ENCODE measurements at regions not wholly inside any gene's neighbourhood (a gene's known extent, or its start where the extent isn't known, plus 50 kb on each side); places are given as distances from the start of the nearest gene placed in this dataset.

DNA sequence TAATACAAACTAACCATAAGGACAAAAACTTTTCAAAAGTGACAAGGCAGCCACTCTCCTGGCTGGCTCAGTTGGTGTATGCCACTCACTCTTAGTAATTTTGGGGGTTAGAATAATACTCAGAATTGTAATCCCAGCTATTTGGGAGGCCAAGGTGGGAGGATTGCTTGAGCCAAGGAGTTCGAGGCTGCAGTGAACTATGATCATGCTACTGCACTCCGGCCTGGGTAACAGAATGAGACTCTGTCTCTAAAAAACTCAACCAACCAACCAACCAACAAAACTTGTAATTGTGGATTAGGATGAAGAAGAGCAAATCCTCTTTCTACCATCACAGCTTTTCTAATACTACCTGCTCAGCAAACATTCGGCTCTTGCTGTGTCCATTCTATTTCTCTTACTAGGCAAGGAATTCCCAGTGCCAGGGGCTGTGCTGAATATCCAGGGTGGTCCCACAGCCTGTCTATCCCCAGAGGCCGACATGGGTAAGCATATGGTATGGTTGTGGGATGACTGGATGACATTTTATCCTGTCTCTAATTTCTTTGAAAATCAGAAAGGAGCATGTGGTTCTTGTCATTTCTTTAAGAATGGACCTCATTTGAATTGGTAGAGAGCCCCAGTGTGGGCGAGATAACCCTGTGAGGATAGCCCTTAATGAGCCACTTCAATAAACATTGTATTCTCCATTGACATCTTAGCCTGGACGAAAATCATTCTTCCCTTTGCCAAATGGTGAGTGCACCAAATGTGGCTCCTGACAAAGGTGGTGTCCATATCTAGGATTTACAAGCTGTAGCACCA lies 220.1 kb downstream of the MYCN start:
- TF ChIP-seq, protein P1, sequence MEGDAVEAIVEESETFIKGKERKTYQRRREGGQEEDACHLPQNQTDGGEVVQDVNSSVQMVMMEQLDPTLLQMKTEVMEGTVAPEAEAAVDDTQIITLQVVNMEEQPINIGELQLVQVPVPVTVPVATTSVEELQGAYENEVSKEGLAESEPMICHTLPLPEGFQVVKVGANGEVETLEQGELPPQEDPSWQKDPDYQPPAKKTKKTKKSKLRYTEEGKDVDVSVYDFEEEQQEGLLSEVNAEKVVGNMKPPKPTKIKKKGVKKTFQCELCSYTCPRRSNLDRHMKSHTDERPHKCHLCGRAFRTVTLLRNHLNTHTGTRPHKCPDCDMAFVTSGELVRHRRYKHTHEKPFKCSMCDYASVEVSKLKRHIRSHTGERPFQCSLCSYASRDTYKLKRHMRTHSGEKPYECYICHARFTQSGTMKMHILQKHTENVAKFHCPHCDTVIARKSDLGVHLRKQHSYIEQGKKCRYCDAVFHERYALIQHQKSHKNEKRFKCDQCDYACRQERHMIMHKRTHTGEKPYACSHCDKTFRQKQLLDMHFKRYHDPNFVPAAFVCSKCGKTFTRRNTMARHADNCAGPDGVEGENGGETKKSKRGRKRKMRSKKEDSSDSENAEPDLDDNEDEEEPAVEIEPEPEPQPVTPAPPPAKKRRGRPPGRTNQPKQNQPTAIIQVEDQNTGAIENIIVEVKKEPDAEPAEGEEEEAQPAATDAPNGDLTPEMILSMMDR (IDR thresholded peaks at IDR 0.05; ENCODE audit: insufficient read depth, low read length, severe bottlenecking) = no peak
- H3K27me3 ChIP-seq (ENCODE audit: control insufficient read depth, insufficient read depth, low read length) = no peaks in the 10 kb centered on the region
- DNase-seq (ENCODE audit: low read depth) (no peak), FAIRE-seq (no peak)
- H3K36me3 ChIP-seq (ENCODE audit: control insufficient read depth, insufficient read depth, low read length) = no peaks in the 10 kb centered on the region
- no peak overlapping the region for H3K4me3 ChIP-seq (ENCODE audit: low read depth, low read length)

DNA sequence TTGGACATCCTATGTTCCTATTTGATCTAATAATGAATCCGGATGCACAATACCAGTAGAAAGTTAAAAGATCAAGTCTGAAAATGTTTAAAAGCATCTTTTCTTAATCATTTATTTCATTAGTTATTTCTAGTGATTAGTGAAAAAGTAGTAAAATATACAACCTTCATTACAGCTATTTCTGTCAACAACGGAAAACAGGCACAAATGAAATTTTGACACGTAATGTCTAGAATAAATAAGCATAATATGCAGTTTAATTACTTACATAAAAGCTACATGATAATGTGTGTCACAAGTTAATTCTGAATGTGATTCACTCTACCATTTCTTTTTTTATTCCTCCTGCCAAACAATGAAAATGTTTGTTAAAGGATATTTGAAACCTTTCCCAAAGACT lies 216.1 kb downstream of the MYCN start:
- no peak for FAIRE-seq
- TF ChIP-seq, protein P1 (IDR thresholded peaks at IDR 0.05; ENCODE audit: insufficient read depth, low read length, severe bottlenecking) = no peak
- H3K4me3 ChIP-seq (ENCODE audit: low read depth, low read length) = no peak overlapping the region
- no peak for DNase-seq (ENCODE audit: low read depth)
- H3K27me3 ChIP-seq (ENCODE audit: control insufficient read depth, insufficient read depth, low read length) = no peaks in the 10 kb centered on the region
- no peaks in the 10 kb centered on the region for H3K36me3 ChIP-seq (ENCODE audit: control insufficient read depth, insufficient read depth, low read length)

DNA sequence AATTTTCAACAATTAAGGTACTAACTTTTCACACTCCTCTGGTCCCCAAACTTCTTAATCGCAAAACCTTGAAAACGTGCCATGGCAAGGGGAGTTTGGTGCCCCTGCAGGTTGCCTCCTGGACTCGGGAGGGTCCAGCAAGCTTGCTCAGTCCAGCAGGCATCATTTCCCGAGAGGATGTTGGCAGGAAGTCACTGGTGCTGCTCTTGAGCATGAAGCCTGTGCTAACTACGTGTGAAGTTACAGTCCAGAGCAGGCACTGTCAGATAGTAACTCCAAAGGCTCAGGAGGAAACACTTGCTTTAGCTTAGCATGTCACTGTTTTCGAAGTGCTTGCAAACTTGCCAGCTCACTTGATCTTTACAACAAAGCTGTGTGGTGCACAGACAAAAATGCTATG lies 215.4 kb downstream of the MYCN start:
- FAIRE-seq (no peak), DNase-seq (ENCODE audit: low read depth) (no peak)
- TF ChIP-seq, protein P1 (IDR thresholded peaks at IDR 0.05; ENCODE audit: insufficient read depth, low read length, severe bottlenecking) = no peak
- H3K4me3 ChIP-seq (ENCODE audit: low read depth, low read length) = no peak overlapping the region
- H3K27me3 ChIP-seq (ENCODE audit: control insufficient read depth, insufficient read depth, low read length) = no peaks in the 10 kb centered on the region
- H3K36me3 ChIP-seq (ENCODE audit: control insufficient read depth, insufficient read depth, low read length) = no peaks in the 10 kb centered on the region

DNA sequence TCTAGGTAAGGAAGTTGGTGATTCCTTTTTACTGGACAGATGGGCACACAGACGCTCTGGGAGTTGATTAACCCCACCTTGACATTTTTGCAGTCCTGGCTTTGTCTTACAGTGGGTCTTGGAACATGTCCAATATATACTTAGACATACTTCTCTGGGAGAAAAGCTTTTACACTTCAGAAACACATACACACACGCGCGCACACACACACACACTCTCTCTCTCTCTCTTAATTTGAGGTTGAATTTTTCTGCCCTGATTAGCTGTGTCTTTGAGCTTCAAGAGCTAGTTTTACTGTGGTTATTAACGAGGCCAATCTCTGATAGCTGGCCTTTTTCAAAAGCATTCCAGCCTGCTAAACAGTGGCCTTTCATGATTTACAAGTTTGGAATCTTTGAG lies 215.0 kb downstream of the MYCN start:
- Histone ChIP-seq H3K4me3 (ENCODE audit: low read depth, low read length) (no peak overlapping the region), H3K36me3 (ENCODE audit: control insufficient read depth, insufficient read depth, low read length) (no peaks in the 10 kb centered on the region), H3K27me3 (ENCODE audit: control insufficient read depth, insufficient read depth, low read length) (no peaks in the 10 kb centered on the region)
- DNase-seq (ENCODE audit: low read depth) = no peak
- no peak for FAIRE-seq
- TF ChIP-seq, protein P1 (IDR thresholded peaks at IDR 0.05; ENCODE audit: insufficient read depth, low read length, severe bottlenecking) = no peak

DNA sequence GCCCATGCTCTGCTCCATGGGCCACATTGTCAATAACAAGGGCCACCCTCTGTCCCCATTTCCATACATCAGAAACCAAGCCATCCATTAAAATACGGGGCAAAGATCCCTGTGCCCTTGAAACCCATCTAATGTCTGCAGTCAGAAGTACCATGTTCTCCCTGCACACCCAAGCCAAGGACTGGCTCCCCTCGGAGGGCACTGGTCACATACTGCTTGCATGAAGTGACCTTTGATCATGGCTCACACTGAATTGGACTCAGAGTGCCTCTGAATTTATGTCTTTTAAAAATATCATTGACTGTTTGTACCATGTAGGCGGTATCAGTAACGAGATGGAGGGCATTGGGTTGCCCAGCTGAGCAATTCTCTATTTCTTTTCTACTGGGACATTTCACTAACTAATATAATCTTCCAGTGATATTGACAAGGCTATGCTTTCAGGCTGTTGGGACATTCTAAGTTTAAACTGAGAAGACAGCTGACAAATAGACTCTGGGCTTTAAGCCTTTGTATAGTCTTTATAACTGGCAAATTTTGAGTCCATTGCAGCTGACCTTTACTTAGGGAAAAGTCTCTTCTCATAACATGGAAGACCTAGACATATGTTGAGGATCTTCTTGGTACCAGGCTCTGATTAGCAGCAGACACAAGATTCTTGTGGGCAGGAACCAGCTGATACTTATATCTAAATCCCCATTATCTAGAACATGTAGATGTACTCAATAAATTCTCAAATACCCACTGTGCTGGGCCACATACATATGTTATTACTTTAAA lies 214.3 kb downstream of the MYCN start:
- FAIRE-seq = peak; percentile 64
- no peak for DNase-seq (ENCODE audit: low read depth)
- H3K27me3 ChIP-seq (ENCODE audit: control insufficient read depth, insufficient read depth, low read length) = no peaks in the 10 kb centered on the region
- no peaks in the 10 kb centered on the region for H3K36me3 ChIP-seq (ENCODE audit: control insufficient read depth, insufficient read depth, low read length)
- TF ChIP-seq, protein P1 (IDR thresholded peaks at IDR 0.05; ENCODE audit: insufficient read depth, low read length, severe bottlenecking) = no peak
- H3K4me3 ChIP-seq (ENCODE audit: low read depth, low read length) = no peak overlapping the region
